Smooth muscle cell (in vitro differentiated cells): ENCODE measurements at regions not wholly inside any gene's neighbourhood (a gene's known extent, or its start where the extent isn't known, plus 50 kb on each side); places are given as distances from the start of the nearest gene placed in this dataset.
"Not testable (repeated sequence)": the region's sequence is repeated elsewhere in the genome, so short reads cannot be mapped to it uniquely, and the experiment has no call there.

Source experiments
- DNase-seq: peaks from one replicate; lab custom pipeline; 2025; ENCODE audit not compliant: unreplicated experiment; lab: John Stamatoyannopoulos, UW
- H2AFZ ChIP-seq: fragments of 200-600 bp; sonication (generic); 2 replicates; pipeline ENCODE4 v1.6.0; 2016; ENCODE audit warnings: antibody characterized with exemption, low read depth, mild to moderate bottlenecking
- H3F3A ChIP-seq: fragments of 200-600 bp; sonication (generic); 2 replicates; pipeline ENCODE4 v1.6.0; 2017; ENCODE audit warnings: antibody characterized with exemption, low read depth
- H3K27ac ChIP-seq: fragments of 200-600 bp; sonication (generic); 2 replicates; pipeline ENCODE4 v1.5.1; 2016; ENCODE audit warnings: low read depth, mild to moderate bottlenecking
- H3K27me3 ChIP-seq: fragments of 200-600 bp; sonication (generic); 2 replicates; pipeline ENCODE4 v1.6.1; 2016; ENCODE audit warnings: low read depth, mild to moderate bottlenecking
- H3K36me3 ChIP-seq: fragments of 200-600 bp; sonication (generic); 2 replicates; pipeline ENCODE4 v1.5.1; 2016; ENCODE audit warnings: low read depth
- H3K4me1 ChIP-seq: fragments of 200-600 bp; sonication (generic); 2 replicates; pipeline ENCODE4 v1.5.1; 2016; ENCODE audit warnings: low read depth
- H3K4me2 ChIP-seq: fragments of 200-600 bp; sonication (generic); 2 replicates; pipeline ENCODE4 v1.6.0; 2016; ENCODE audit warnings: mild to moderate bottlenecking
- H3K4me3 ChIP-seq: fragments of 200-600 bp; sonication (generic); 2 replicates; pipeline ENCODE4 v1.5.1; 2016; ENCODE audit warnings: mild to moderate bottlenecking
- H3K79me2 ChIP-seq: fragments of 200-600 bp; sonication (generic); 2 replicates; pipeline ENCODE4 v1.6.0; 2016; ENCODE audit warnings: low read depth, mild to moderate bottlenecking
- H3K9ac ChIP-seq: fragments of 200-600 bp; sonication (generic); 2 replicates; pipeline ENCODE4 v1.6.0; 2016; ENCODE audit warnings: low read depth
- H3K9me3 ChIP-seq: fragments of 200-600 bp; sonication (generic); replicated peaks from 2 replicates; pipeline ENCODE4 v1.5.1; 2016; ENCODE audit warnings: low read depth
- H4K20me1 ChIP-seq: fragments of 200-600 bp; sonication (generic); 2 replicates; pipeline ENCODE4 v1.6.0; 2016; ENCODE audit warnings: low read depth
- CTCF ChIP-seq: fragments of 200-600 bp; sonication (generic); IDR thresholded peaks from 2 replicates; pipeline ENCODE4 v1.5.1; 2017; ENCODE audit warnings: borderline replicate concordance, mild to moderate bottlenecking, antibody characterized with exemption; ENCODE audit not compliant: insufficient read depth, poor library complexity, severe bottlenecking
- WGBS: methylation state at CpG from one replicate; pipeline ENCODE4 v1.1.7; 2016; ENCODE audit warnings: low lambda C conversion rate; 5-methylcytosine and 5-hydroxymethylcytosine counted together

GRCh38 chr13:107617527-107617926, 597.8 kb downstream of the LIG4 start:
- Histone ChIP-seq H3K4me3 (no peak overlapping the region), H3K4me1 (no peaks in the 10 kb centered on the region), H4K20me1 (no peaks in the 10 kb centered on the region), H3K27ac (no peak overlapping the region), H3K9me3 (no peaks in the 10 kb centered on the region), H3K27me3 (no peaks in the 10 kb centered on the region), H3F3A (no peaks in the 10 kb centered on the region), H3K79me2 (no peaks in the 10 kb centered on the region), H3K9ac (no peak overlapping the region), H2AFZ (no peak overlapping the region), H3K4me2 (no peak overlapping the region), H3K36me3 (no peaks in the 10 kb centered on the region)
- no peak for TF ChIP-seq CTCF
- WGBS, result 80% methylated on average over 2 of the region's 2 CpGs
- no peak for DNase-seq

DNA sequence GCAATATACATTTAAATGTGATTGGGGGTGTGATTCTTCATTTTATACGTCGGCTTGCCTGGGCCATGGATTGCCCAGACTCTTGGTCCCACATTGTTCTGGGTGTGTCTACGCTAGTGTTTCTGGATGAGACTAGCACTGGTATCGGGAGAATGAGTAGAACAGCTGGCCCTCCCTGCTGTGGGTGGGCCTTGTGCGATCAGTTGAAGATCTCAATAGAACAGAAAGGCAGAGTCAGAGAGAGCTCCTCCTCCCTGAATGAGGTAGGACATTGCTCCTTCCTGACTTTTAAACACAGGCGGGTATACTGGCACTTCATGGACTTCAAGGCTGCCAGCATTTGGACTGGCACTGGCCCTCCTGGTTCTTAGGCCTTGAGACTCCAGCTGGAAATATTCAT, 603.0 kb downstream of the LIG4 start:
- H3K27me3 ChIP-seq, result no peaks in the 10 kb centered on the region
- no peak for DNase-seq
- no peaks in the 10 kb centered on the region for H4K20me1 ChIP-seq
- TF ChIP-seq CTCF, result no peak
- H3K9ac ChIP-seq, result no peak overlapping the region
- no peaks in the 10 kb centered on the region for H3K4me1 ChIP-seq
- no peak overlapping the region for H3K27ac ChIP-seq
- no peaks in the 10 kb centered on the region for H3K79me2 ChIP-seq
- no peak overlapping the region for H2AFZ ChIP-seq
- no peak overlapping the region for H3K4me3 ChIP-seq
- no peaks in the 10 kb centered on the region for H3K36me3 ChIP-seq
- H3K9me3 ChIP-seq, result no peaks in the 10 kb centered on the region
- no peak overlapping the region for H3K4me2 ChIP-seq
- no peaks in the 10 kb centered on the region for H3F3A ChIP-seq
- 95% methylated on average over 6 of the region's 6 CpGs for WGBS

DNA sequence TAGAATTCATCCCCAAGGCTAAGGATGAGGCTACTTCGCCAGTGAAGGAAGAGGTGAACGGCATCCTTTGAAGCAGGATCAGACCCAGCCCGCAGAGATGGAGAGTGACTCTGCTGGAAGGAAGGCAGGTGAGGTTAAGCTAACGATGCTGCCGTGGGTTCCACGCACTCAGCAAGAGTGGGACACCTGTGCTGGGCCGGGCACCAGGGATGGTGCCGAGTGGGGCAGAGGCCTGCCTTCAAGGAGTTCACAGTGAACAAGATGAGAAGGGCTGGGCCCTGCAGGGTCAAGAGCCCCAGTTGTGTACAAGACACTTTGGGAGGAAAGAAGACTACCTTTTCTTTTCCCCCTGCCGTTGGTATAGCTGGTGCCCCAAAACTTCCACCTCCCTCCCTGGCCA, 606.6 kb downstream of the LIG4 start:
- H3K4me3 ChIP-seq, result no peak overlapping the region
- 97% methylated on average over 9 of the region's 9 CpGs for WGBS
- no peak for TF ChIP-seq CTCF
- H3K27me3 ChIP-seq, result no peaks in the 10 kb centered on the region
- DNase-seq, result no peak
- no peak overlapping the region for H2AFZ ChIP-seq
- H3K9me3 ChIP-seq, result no peaks in the 10 kb centered on the region
- no peak overlapping the region for H3K27ac ChIP-seq
- H3K9ac ChIP-seq, result no peak overlapping the region
- no peaks in the 10 kb centered on the region for H3K36me3 ChIP-seq
- no peaks in the 10 kb centered on the region for H4K20me1 ChIP-seq
- no peaks in the 10 kb centered on the region for H3K4me1 ChIP-seq
- H3K79me2 ChIP-seq, result no peaks in the 10 kb centered on the region
- H3F3A ChIP-seq, result no peaks in the 10 kb centered on the region
- no peak overlapping the region for H3K4me2 ChIP-seq

GRCh38 chr13:107600971-107601370, 614.4 kb downstream of the LIG4 start:
- no peaks in the 10 kb centered on the region for H3K4me1 ChIP-seq
- WGBS, result 86% methylated on average over 4 of the region's 4 CpGs
- no peak for DNase-seq

GRCh38 chr13:107596306-107596705, 619.0 kb downstream of the LIG4 start:
- H3K27me3 ChIP-seq, H3K36me3 ChIP-seq, H3K27ac ChIP-seq, H3K4me2 ChIP-seq, H4K20me1 ChIP-seq, H3F3A ChIP-seq, H2AFZ ChIP-seq, H3K4me1 ChIP-seq, H3K4me3 ChIP-seq, H3K9ac ChIP-seq, DNase-seq, H3K9me3 ChIP-seq, H3K79me2 ChIP-seq: not testable (repeated sequence)
- 77% methylated on average over 5 of the region's 5 CpGs for WGBS

More at GRCh38 chr13:107600971-107601370, 614.4 kb downstream of the LIG4 start:
- Histone ChIP-seq H3K9ac (no peak overlapping the region), H3K27me3 (no peaks in the 10 kb centered on the region), H3K79me2 (no peaks in the 10 kb centered on the region), H4K20me1 (no peaks in the 10 kb centered on the region), H2AFZ (no peak overlapping the region), H3K4me2 (no peak overlapping the region), H3K9me3 (no peaks in the 10 kb centered on the region), H3K27ac (no peak overlapping the region), H3F3A (no peaks in the 10 kb centered on the region), H3K36me3 (no peaks in the 10 kb centered on the region), H3K4me3 (no peak overlapping the region)
- TF ChIP-seq CTCF, result no peak
